K562 (cell line): ENCODE measurements at regions not wholly inside any gene's neighbourhood (a gene's known extent, or its start where the extent isn't known, plus 50 kb on each side); places are given as distances from the start of the nearest gene placed in this dataset.

Experiments used
- ATAC-seq: fragments of 200-7000 bp; cut with Tn5 transposase; 3 replicates; pipeline ENCODE4 v1.9.1; 2020; ENCODE audit warnings: moderate library complexity
- BruUV-seq: library from RNA; stranded (reverse); fragments of 400-500 nt; replicated peaks from 2 replicates; lab custom pipeline; 2021; lab: Mats Ljungman, UMichigan
- CTCF ChIA-PET: fragments of 300-600 bp; formaldehyde crosslinking; extraction: SDS; loops from one replicate; lab custom pipeline; 2021; ENCODE audit warnings: low intra/inter-chr PET ratio; lab: Yijun Ruan, JAX
- POLR2A ChIA-PET: fragments of 300-600, 350-650 bp; sonication (Branson Sonifier 250); formaldehyde crosslinking; extraction: SDS; loops from one replicate; lab custom pipeline; 2021; ENCODE audit warnings: antibody characterized with exemption, inconsistent platforms; lab: Yijun Ruan, JAX
- DNase-seq, 4 experiments: peaks; one replicate each; pipeline versions ENCODE4 v3.0.0 to v3.0.0-alpha.2; 2011 to 2018; ENCODE audit warnings: low spot score in 3 of 4, mixed read lengths in 3 of 4; ENCODE audit errors: extremely low read depth in 1 of 4
- FAIRE-seq: peaks from 2 replicates; lab custom pipeline; 2011; peaks lifted over from hg19 to GRCh38; lab: Jason Lieb, UNC
- H2AFZ ChIP-seq: 2 replicates; pipeline ENCODE4 v1.6.0; 2011; ENCODE audit warnings: low read depth, low read length, control low read depth, inconsistent platforms
- H3K27ac ChIP-seq: fragments of 200-600 bp; 3 replicates; pipeline ENCODE4 v1.8.0; 2011; ENCODE audit warnings: low read depth, mild to moderate bottlenecking, control low read depth, inconsistent platforms, low read length, moderate library complexity, mixed read lengths; ENCODE audit errors: extremely low read depth
- H3K27me3 ChIP-seq, 2 experiments: fragments of 300-600 bp in 1 of 2; 2 replicates in 1 of 2; 3 replicates in 1 of 2; pipeline versions ENCODE4 v1.6.0 to v1.8.0; 2011; ENCODE audit warnings: inconsistent platforms in 2 of 2, low read length in 2 of 2, mild to moderate bottlenecking in 1 of 2, mixed read lengths in 1 of 2, moderate library complexity in 1 of 2; ENCODE audit not compliant: control insufficient read depth in 2 of 2, insufficient read depth in 2 of 2
- H3K36me3 ChIP-seq: fragments of 300-600 bp; 3 replicates; pipeline ENCODE4 v1.8.0; 2011; ENCODE audit warnings: mild to moderate bottlenecking, low read length, inconsistent platforms; ENCODE audit not compliant: control insufficient read depth, insufficient read depth
- H3K4me1 ChIP-seq, 2 experiments: fragments of 200-600 bp in 1 of 2; replicated peaks in 1 of 2; 2 replicates in 1 of 2; 3 replicates in 1 of 2; pipeline versions ENCODE4 v1.5.1 to v1.8.0; 2011; ENCODE audit warnings: inconsistent platforms in 2 of 2, low read length in 2 of 2, mild to moderate bottlenecking in 1 of 2, mixed read lengths in 1 of 2, moderate library complexity in 1 of 2; ENCODE audit not compliant: control insufficient read depth in 2 of 2, insufficient read depth in 2 of 2
- H3K4me2 ChIP-seq: 2 replicates; pipeline ENCODE4 v1.6.1; 2011; ENCODE audit warnings: low read length, control low read depth, inconsistent platforms, mixed read lengths; ENCODE audit not compliant: insufficient read depth
- H3K4me3 ChIP-seq: fragments of 200-600 bp; sonication (generic), shearing (Covaris generic); 2 replicates; pipeline ENCODE4 v1.5.1; 2016; ENCODE audit warnings: control low read depth, inconsistent platforms
- H3K79me2 ChIP-seq: fragments of 200-600 bp; 3 replicates; pipeline ENCODE4 v1.8.0; 2011; ENCODE audit warnings: low read length, inconsistent platforms; ENCODE audit not compliant: control insufficient read depth, insufficient read depth
- H3K9ac ChIP-seq, 2 experiments: 2 replicates each; pipeline versions ENCODE4 v1.6.0 to v1.6.1; 2011; ENCODE audit warnings: low read depth in 2 of 2, low read length in 2 of 2, control low read depth in 1 of 2, inconsistent platforms in 1 of 2, mild to moderate bottlenecking in 1 of 2, mixed read lengths in 1 of 2; ENCODE audit not compliant: insufficient read depth in 1 of 2
- H3K9me1 ChIP-seq: one replicate; pipeline ENCODE4 v1.6.0; 2011; ENCODE audit warnings: inconsistent platforms, mild to moderate bottlenecking, low read length, moderate library complexity; ENCODE audit not compliant: control insufficient read depth, insufficient read depth
- H3K9me3 ChIP-seq: replicated peaks from 2 replicates; pipeline ENCODE4 v1.5.1; 2011; ENCODE audit warnings: low read depth, low read length, inconsistent platforms; ENCODE audit not compliant: control insufficient read depth, insufficient read depth
- H4K20me1 ChIP-seq: replicated peaks from 2 replicates; pipeline ENCODE4 v1.6.1; 2011; ENCODE audit warnings: low read length, inconsistent platforms, mixed read lengths; ENCODE audit not compliant: control insufficient read depth, insufficient read depth
- CBFA2T2 ChIP-seq: fragments of 450-650 bp; conservative IDR thresholded peaks from 2 replicates; pipeline ENCODE4 v1.6.1; 2017; ENCODE audit warnings: mild to moderate bottlenecking
- GABPB1 ChIP-seq: sonication (generic); formaldehyde crosslinking; IDR thresholded peaks from 2 replicates; pipeline ENCODE4 v1.8.0; 2022; ENCODE audit warnings: mild to moderate bottlenecking, missing genetic modification reagents
- HEY1 ChIP-seq: fragments of 250-450 bp; sonication (Bioruptor Pico); IDR thresholded peaks from 2 replicates; pipeline ENCODE4 v1.5.0; 2020; ENCODE audit warnings: mild to moderate bottlenecking, moderate library complexity, borderline replicate concordance
- NR2C1 ChIP-seq, 2 experiments: fragments of 450-650 bp; IDR thresholded peaks; 2 replicates each; pipeline ENCODE4 v1.6.1; 2017; ENCODE audit warnings: mild to moderate bottlenecking in 2 of 2, antibody characterized with exemption in 1 of 2, inconsistent platforms in 1 of 2, missing compliant biosample characterization in 1 of 2, missing genetic modification characterization in 1 of 2
- PCBP1 ChIP-seq: fragments of 200-400 bp; formaldehyde crosslinking; IDR thresholded peaks from 2 replicates; pipeline ENCODE4 v1.6.1; 2018; ENCODE audit warnings: mild to moderate bottlenecking, low read depth, low read length; ENCODE audit not compliant: poor library complexity, severe bottlenecking
- PHF20 ChIP-seq: fragments of 450-650 bp; IDR thresholded peaks from 2 replicates; pipeline ENCODE4 v1.6.1; 2018; ENCODE audit not compliant: partially characterized antibody
- WGBS: fragments of 100-300 bp; shearing (Covaris generic); methylation state at CpG from one replicate; pipeline ENCODE4 v1.1.6; 2016; ENCODE audit warnings: low coverage, mixed read lengths; ENCODE audit not compliant: insufficient coverage; ENCODE audit errors: missing lambda C conversion rate; 5-methylcytosine and 5-hydroxymethylcytosine counted together
- in situ Hi-C: fragments of 300-500 bp; cut with MboI; formaldehyde crosslinking; loops from 4 replicates; pipeline ENCODE4 v1.15.0; 2018; ENCODE audit warnings: inconsistent platforms, mixed read lengths
- intact Hi-C: fragments of 100-400 bp; cut with micrococcal nuclease; formaldehyde crosslinking; loops from 2 replicates; pipeline ENCODE4 v1.14.2; 2022
- TF ChIP-seq, protein P1 (sequence below), 2 experiments: fragments of 450-650 bp; formaldehyde crosslinking in 1 of 2; IDR thresholded peaks; 2 replicates each; pipeline versions ENCODE4 v1.4.0 to v1.6.1; 2014 to 2020; ENCODE audit warnings: mild to moderate bottlenecking in 2 of 2, borderline replicate concordance in 1 of 2, low read depth in 1 of 2

DNA sequence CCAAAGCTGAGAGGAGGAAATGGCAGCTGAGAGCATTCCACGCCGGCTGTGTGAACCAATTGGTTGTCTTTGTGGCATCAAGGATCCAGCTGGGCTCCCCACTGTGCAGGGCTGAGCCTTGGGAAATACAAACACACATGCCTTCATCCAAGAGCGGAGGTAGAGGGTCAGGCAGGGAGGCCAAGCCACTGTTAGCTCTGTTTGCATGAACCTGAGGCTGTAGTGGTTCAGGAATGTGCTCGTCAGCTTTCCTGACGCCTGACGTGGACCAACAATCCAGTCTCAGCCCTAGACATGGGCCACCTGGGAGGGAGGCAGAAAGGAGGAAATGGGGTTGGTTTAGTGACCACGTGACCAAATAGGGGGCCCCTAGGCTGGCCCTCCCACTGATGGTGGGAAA, 276.9 kb downstream of the TLE3 start:
- CTCF ChIA-PET, result no interaction called here

DNA sequence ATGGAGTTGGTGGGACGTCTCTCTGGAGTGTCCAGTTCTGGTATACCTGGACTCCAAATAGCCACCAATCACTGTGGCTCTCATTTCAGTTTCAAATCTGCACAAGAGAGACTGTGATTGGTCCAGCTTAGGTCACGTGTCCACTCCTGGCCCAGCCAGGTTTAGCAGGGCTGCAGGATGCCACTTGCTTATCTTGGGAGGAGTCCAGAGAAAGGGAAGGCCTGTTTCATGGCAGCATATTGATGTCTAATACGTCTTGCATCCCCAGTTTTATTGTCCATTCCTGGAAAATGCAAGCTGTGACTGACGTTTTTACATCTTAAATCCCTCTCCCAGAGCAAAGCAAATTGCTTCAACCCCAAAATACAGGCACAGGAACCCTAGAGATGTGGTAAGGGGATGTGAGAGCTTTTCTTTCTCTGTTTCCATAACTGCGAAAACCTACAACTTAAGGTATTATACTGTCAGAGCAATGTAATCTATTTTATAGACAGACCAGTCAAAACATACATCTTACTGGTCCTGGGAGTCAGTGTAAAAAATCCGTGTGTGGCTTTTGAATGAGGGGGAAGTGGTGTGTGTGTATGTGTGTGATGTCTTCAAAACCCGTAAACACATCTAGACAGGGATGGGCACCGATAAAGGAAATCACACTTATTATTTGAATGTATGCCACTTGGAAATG, 274.4 kb downstream of the TLE3 start:
- DNase-seq, result peak; percentile 35 to 80 (median 71)
- no peak overlapping the region for H3K4me2 ChIP-seq
- TF ChIP-seq PCBP1 (no peak), CBFA2T2 (peak; percentile 38; the same call in 1 of the 2 replicates), GABPB1 (CRISPR knock-in tag) (no peak), HEY1 (no peak), PHF20 (no peak)
- TF ChIP-seq, protein P1, sequence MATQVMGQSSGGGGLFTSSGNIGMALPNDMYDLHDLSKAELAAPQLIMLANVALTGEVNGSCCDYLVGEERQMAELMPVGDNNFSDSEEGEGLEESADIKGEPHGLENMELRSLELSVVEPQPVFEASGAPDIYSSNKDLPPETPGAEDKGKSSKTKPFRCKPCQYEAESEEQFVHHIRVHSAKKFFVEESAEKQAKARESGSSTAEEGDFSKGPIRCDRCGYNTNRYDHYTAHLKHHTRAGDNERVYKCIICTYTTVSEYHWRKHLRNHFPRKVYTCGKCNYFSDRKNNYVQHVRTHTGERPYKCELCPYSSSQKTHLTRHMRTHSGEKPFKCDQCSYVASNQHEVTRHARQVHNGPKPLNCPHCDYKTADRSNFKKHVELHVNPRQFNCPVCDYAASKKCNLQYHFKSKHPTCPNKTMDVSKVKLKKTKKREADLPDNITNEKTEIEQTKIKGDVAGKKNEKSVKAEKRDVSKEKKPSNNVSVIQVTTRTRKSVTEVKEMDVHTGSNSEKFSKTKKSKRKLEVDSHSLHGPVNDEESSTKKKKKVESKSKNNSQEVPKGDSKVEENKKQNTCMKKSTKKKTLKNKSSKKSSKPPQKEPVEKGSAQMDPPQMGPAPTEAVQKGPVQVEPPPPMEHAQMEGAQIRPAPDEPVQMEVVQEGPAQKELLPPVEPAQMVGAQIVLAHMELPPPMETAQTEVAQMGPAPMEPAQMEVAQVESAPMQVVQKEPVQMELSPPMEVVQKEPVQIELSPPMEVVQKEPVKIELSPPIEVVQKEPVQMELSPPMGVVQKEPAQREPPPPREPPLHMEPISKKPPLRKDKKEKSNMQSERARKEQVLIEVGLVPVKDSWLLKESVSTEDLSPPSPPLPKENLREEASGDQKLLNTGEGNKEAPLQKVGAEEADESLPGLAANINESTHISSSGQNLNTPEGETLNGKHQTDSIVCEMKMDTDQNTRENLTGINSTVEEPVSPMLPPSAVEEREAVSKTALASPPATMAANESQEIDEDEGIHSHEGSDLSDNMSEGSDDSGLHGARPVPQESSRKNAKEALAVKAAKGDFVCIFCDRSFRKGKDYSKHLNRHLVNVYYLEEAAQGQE (IDR thresholded peaks at IDR 0.05; ENCODE audit: borderline replicate concordance), result peak; percentile 40
- TF ChIP-seq, protein P1 (CRISPR knock-in tag; IDR thresholded peaks at IDR 0.05; ENCODE audit: low read depth), result no peak

More for the DNA sequence above, 276.9 kb downstream of the TLE3 start:
- H3K27ac ChIP-seq, result no peak overlapping the region
- no peaks in the 10 kb centered on the region for H3K79me2 ChIP-seq
- in situ Hi-C loops, result no loop called here
- intact Hi-C loops, result no loop called here
- TF ChIP-seq NR2C1 (IDR thresholded peaks at IDR 0.05) (no peak), NR2C1 (tag; IDR thresholded peaks at IDR 0.05) (no peak)
- WGBS, result 0% methylated on average over 7 of the region's 7 CpGs
- no peak overlapping the region for H2AFZ ChIP-seq
- H3K4me2 ChIP-seq, result no peak overlapping the region
- BruUV-seq, result no TSS peak
- H3K4me1 ChIP-seq, result no peaks in the 10 kb centered on the region
- ATAC-seq (no peak), FAIRE-seq (no peak), DNase-seq (no peak)
- no peaks in the 10 kb centered on the region; the same call in 1 of the 2 replicates for H4K20me1 ChIP-seq
- no peak overlapping the region for H3K4me3 ChIP-seq
- H3K9me3 ChIP-seq, result no peaks in the 10 kb centered on the region
- peaks cover 4 to 9% of the 10 kb centered on the region in 2 experiments; a peak in 4 of 5 replicates for H3K27me3 ChIP-seq
- POLR2A ChIA-PET, result interaction anchor here (0.6 to 1.0 kb wide), 2 partner anchors 9 to 25 kb away, joined by 3 to 4 read pairs; no protein-coding TSS in a partner anchor
- no peaks in the 10 kb centered on the region for H3K9me1 ChIP-seq
- H3K9ac ChIP-seq, result no peak overlapping the region
- H3K36me3 ChIP-seq, result no peaks in the 10 kb centered on the region

More for the DNA sequence above, 274.4 kb downstream of the TLE3 start:
- intact Hi-C loops (no loop called here), in situ Hi-C loops (no loop called here)
- H3K9me3 ChIP-seq, result no peaks in the 10 kb centered on the region
- no peaks in the 10 kb centered on the region for H3K4me1 ChIP-seq
- no peaks in the 10 kb centered on the region for H3K36me3 ChIP-seq
- H3K9me1 ChIP-seq, result no peaks in the 10 kb centered on the region
- no peaks in the 10 kb centered on the region for H3K79me2 ChIP-seq
- H2AFZ ChIP-seq, result no peak overlapping the region
- no peak overlapping the region for H3K27ac ChIP-seq
- FAIRE-seq (peak; percentile 72), ATAC-seq (peak; percentile 80)
- 0% methylated on average over 8 of the region's 8 CpGs for WGBS
- no TSS peak for BruUV-seq
- ChIA-PET POLR2A (interaction anchor here (0.7 kb wide), 1 partner anchor 323 kb away, joined by 3 read pairs; no protein-coding TSS in a partner anchor), CTCF (no interaction called here)
- no peak overlapping the region for H3K9ac ChIP-seq
- H4K20me1 ChIP-seq, result no peaks in the 10 kb centered on the region; the same call in 1 of the 2 replicates
- no peak overlapping the region for H3K4me3 ChIP-seq
- peaks cover 3 to 24% of the 10 kb centered on the region in 2 experiments; a peak in 4 of 5 replicates for H3K27me3 ChIP-seq
